Vagina (tissue), 2 donors: ENCODE measurements at regions not wholly inside any gene's neighbourhood (a gene's known extent, or its start where the extent isn't known, plus 50 kb on each side); places are given as distances from the start of the nearest gene placed in this dataset.

Experiments
- DNase-seq, 2 donors: peaks; one replicate each; pipeline ENCODE4 v3.0.0-alpha.2; 2017; ENCODE audit errors: extremely low spot score in 2 of 2
- H3K27ac ChIP-seq: fragments of 200-600 bp; sonication (generic); one replicate; pipeline ENCODE4 v1.5.1; 2019
- H3K27me3 ChIP-seq: fragments of 200-600 bp; sonication (generic); one replicate; pipeline ENCODE4 v1.5.1; 2019
- H3K36me3 ChIP-seq, 2 donors: fragments of 200-600 bp; sonication (generic); one replicate each; pipeline ENCODE4 v1.5.1; 2017 to 2019
- H3K4me1 ChIP-seq: fragments of 200-600 bp; sonication (generic); one replicate; pipeline ENCODE4 v1.5.1; 2019
- H3K4me3 ChIP-seq, 2 donors: fragments of 200-600 bp; sonication (generic); 1 replicate in 1 of 2; 2 replicates in 1 of 2; pipeline ENCODE4 v1.5.1; 2016 to 2019
- H3K9me3 ChIP-seq: fragments of 200-600 bp; sonication (generic); one replicate; pipeline ENCODE4 v1.5.1; 2019
- CTCF ChIP-seq, 3 experiments: fragments of 450-650 bp in 2 of 3; fragments of 200-600 bp in 1 of 3; sonication (generic) in 1 of 3; IDR thresholded peaks; one replicate each; pipeline ENCODE4 v1.5.1; 2017 to 2019; ENCODE audit warnings: antibody characterized with exemption in 3 of 3, mild to moderate bottlenecking in 2 of 3, moderate library complexity in 2 of 3
- POLR2A ChIP-seq, 2 donors: fragments of 450-650 bp; IDR thresholded peaks; one replicate each; pipeline ENCODE4 v1.6.1; 2017; ENCODE audit warnings: antibody characterized with exemption in 2 of 2, mild to moderate bottlenecking in 2 of 2, moderate library complexity in 2 of 2
- POLR2AphosphoS5 ChIP-seq, 2 donors: sonication (generic); formaldehyde crosslinking; IDR thresholded peaks; one replicate each; pipeline ENCODE4 v1.9.0; 2017; ENCODE audit warnings: antibody characterized with exemption in 2 of 2, mild to moderate bottlenecking in 2 of 2, low read depth in 1 of 2; ENCODE audit not compliant: insufficient read depth in 1 of 2
- intact Hi-C: fragments of 100-400 bp; cut with DNase I; formaldehyde crosslinking; loops from one replicate; pipeline ENCODE4 v1.15.1; 2023

- no peak for TF ChIP-seq POLR2AphosphoS5 (IDR thresholded peaks at IDR 0.05; ENCODE audit: insufficient read depth in 1 of 2, low read depth in 1 of 2)
- TF ChIP-seq POLR2A (IDR thresholded peaks at IDR 0.05), result no peak
- TF ChIP-seq CTCF (IDR thresholded peaks at IDR 0.05), result no peak
- intact Hi-C loops, result no loop called here
- H3K27ac ChIP-seq, result no peak overlapping the region
- no peaks in the 10 kb centered on the region for H3K36me3 ChIP-seq
- H3K9me3 ChIP-seq, result no peaks in the 10 kb centered on the region
- no peak overlapping the region for H3K4me3 ChIP-seq
- H3K4me1 ChIP-seq, result no peaks in the 10 kb centered on the region
- DNase-seq, result no peak
- no peaks in the 10 kb centered on the region for H3K27me3 ChIP-seq
These were observed 187.5 kb upstream of the PRDM9 start for GRCh38 chr5:23319901-23320300.

GRCh38 chr5:23318960-23319359, 188.4 kb upstream of the PRDM9 start:
- intact Hi-C loops, result no loop called here
- no peak overlapping the region for H3K4me3 ChIP-seq
- no peaks in the 10 kb centered on the region for H3K4me1 ChIP-seq
- H3K27ac ChIP-seq, result no peak overlapping the region
- TF ChIP-seq POLR2A (IDR thresholded peaks at IDR 0.05) (no peak), CTCF (IDR thresholded peaks at IDR 0.05) (no peak), POLR2AphosphoS5 (IDR thresholded peaks at IDR 0.05; ENCODE audit: insufficient read depth in 1 of 2, low read depth in 1 of 2) (no peak)
- no peak for DNase-seq
- H3K27me3 ChIP-seq, result no peaks in the 10 kb centered on the region
- no peaks in the 10 kb centered on the region for H3K9me3 ChIP-seq
- no peaks in the 10 kb centered on the region for H3K36me3 ChIP-seq

- H3K4me3 ChIP-seq, result no peak overlapping the region
- no peak for DNase-seq
- H3K36me3 ChIP-seq, result no peaks in the 10 kb centered on the region
- no peaks in the 10 kb centered on the region for H3K4me1 ChIP-seq
- H3K27me3 ChIP-seq, result no peaks in the 10 kb centered on the region
- TF ChIP-seq POLR2AphosphoS5 (IDR thresholded peaks at IDR 0.05; ENCODE audit: insufficient read depth in 1 of 2, low read depth in 1 of 2), result no peak
- H3K27ac ChIP-seq, result no peak overlapping the region
- H3K9me3 ChIP-seq, result no peaks in the 10 kb centered on the region
- intact Hi-C loops, result no loop called here
These were observed 189.2 kb upstream of the PRDM9 start for GRCh38 chr5:23318166-23318565.

GRCh38 chr5:23316060-23316591, 191.3 kb upstream of the PRDM9 start:
- intact Hi-C loops, result no loop called here
- no peak overlapping the region for H3K4me3 ChIP-seq
- H3K9me3 ChIP-seq, result no peaks in the 10 kb centered on the region
- no peak for DNase-seq
- TF ChIP-seq CTCF (IDR thresholded peaks at IDR 0.05) (no peak), POLR2A (IDR thresholded peaks at IDR 0.05) (no peak), POLR2AphosphoS5 (IDR thresholded peaks at IDR 0.05; ENCODE audit: insufficient read depth in 1 of 2, low read depth in 1 of 2) (no peak)
- H3K36me3 ChIP-seq, result no peaks in the 10 kb centered on the region
- no peaks in the 10 kb centered on the region for H3K27me3 ChIP-seq
- H3K27ac ChIP-seq, result no peak overlapping the region
- H3K4me1 ChIP-seq, result no peaks in the 10 kb centered on the region

GRCh38 chr5:23314827-23315226, 192.6 kb upstream of the PRDM9 start:
- TF ChIP-seq POLR2A (IDR thresholded peaks at IDR 0.05) (no peak), CTCF (IDR thresholded peaks at IDR 0.05) (no peak), POLR2AphosphoS5 (IDR thresholded peaks at IDR 0.05; ENCODE audit: insufficient read depth in 1 of 2, low read depth in 1 of 2) (no peak)
- no peaks in the 10 kb centered on the region for H3K36me3 ChIP-seq

More at GRCh38 chr5:23314827-23315226, 192.6 kb upstream of the PRDM9 start:
- no peak overlapping the region for H3K27ac ChIP-seq
- no peaks in the 10 kb centered on the region for H3K4me1 ChIP-seq
- no peak for DNase-seq
- no peak overlapping the region for H3K4me3 ChIP-seq
- H3K9me3 ChIP-seq, result no peaks in the 10 kb centered on the region
- intact Hi-C loops, result no loop called here
- no peaks in the 10 kb centered on the region for H3K27me3 ChIP-seq
